ENCODE measurements at regions not wholly inside any gene's neighbourhood (a gene's known extent, or its start where the extent isn't known, plus 50 kb on each side); places are given as distances from the start of the nearest gene placed in this dataset.

- POLR2A ChIA-PET = interaction anchor here (0.6 kb wide), 1 partner anchor 22 kb away, joined by 3 read pairs; no protein-coding TSS in a partner anchor
- WGBS (ENCODE audit: insufficient coverage) = 100% methylated on average over 1 of the region's 1 CpG
- Histone ChIP-seq H3K36me3 (ENCODE audit: control insufficient read depth in 4 of 4, insufficient read depth in 4 of 4, low read length in 3 of 4) (no peaks in the 10 kb centered on the region), H3K27me3 (replicated peaks in 2 of 5; ENCODE audit: control insufficient read depth in 4 of 5, insufficient read depth in 5 of 5, low read length in 4 of 5) (no peaks in the 10 kb centered on the region), H3K27ac (ENCODE audit: insufficient read depth in 1 of 2, low read depth in 1 of 2, low read length in 2 of 2, poor library complexity in 1 of 2, severe bottlenecking in 2 of 2) (no peak overlapping the region), H3K4me3 (ENCODE audit: control insufficient read depth in 1 of 7, extremely low read depth in 1 of 7, insufficient read depth in 4 of 7, low read depth in 2 of 7, low read length in 6 of 7) (no peak overlapping the region), H3K9me3 (ENCODE audit: control extremely low read depth in 1 of 5, control insufficient read depth in 4 of 5, insufficient read depth in 2 of 5, low read depth in 1 of 5, low read length in 4 of 5) (peaks cover 0 to 1% (median 0%) of the 10 kb centered on the region in 5 experiments), H3K4me1 (ENCODE audit: control extremely low read depth in 1 of 4, control insufficient read depth in 4 of 4, insufficient read depth in 4 of 4, low read length in 3 of 4) (no peaks in the 10 kb centered on the region)
- no peak for DNase-seq
- CTCF ChIA-PET = no interaction called here
Observed at GRCh38 chr3:168183774-168184173, 88.0 kb upstream of the GOLIM4 start.

GRCh38 chr3:168168743-168169142, 73.0 kb upstream of the GOLIM4 start:
- CTCF ChIA-PET = interaction anchor here (1.2 to 13.8 kb wide), 3 partner anchors 14 to 120 kb away, joined by 4 to 270 read pairs (median 28); no protein-coding TSS in a partner anchor
- Histone ChIP-seq H3K4me3 (ENCODE audit: control insufficient read depth in 1 of 7, extremely low read depth in 1 of 7, insufficient read depth in 4 of 7, low read depth in 2 of 7, low read length in 6 of 7) (no peak overlapping the region), H3K27ac (ENCODE audit: insufficient read depth in 1 of 2, low read depth in 1 of 2, low read length in 2 of 2, poor library complexity in 1 of 2, severe bottlenecking in 2 of 2) (no peak overlapping the region), H3K4me1 (ENCODE audit: control extremely low read depth in 1 of 4, control insufficient read depth in 4 of 4, insufficient read depth in 4 of 4, low read length in 3 of 4) (peaks cover 3 to 8% (median 5%) of the 10 kb centered on the region in 4 experiments), H3K27me3 (replicated peaks in 2 of 5; ENCODE audit: control insufficient read depth in 4 of 5, insufficient read depth in 5 of 5, low read length in 4 of 5) (no peaks in the 10 kb centered on the region), H3K36me3 (ENCODE audit: control insufficient read depth in 4 of 4, insufficient read depth in 4 of 4, low read length in 3 of 4) (no peaks in the 10 kb centered on the region), H3K9me3 (ENCODE audit: control extremely low read depth in 1 of 5, control insufficient read depth in 4 of 5, insufficient read depth in 2 of 5, low read depth in 1 of 5, low read length in 4 of 5) (no peaks in the 10 kb centered on the region)
- DNase-seq = peak in 2 of 3 donors; percentile 22 to 38
- no CpG with 5 or more reads among the region's 3 CpGs for WGBS (ENCODE audit: insufficient coverage)
- POLR2A ChIA-PET = no interaction called here

GRCh38 chr3:168165390-168166269, 69.9 kb upstream of the GOLIM4 start:
- Histone ChIP-seq H3K27ac (ENCODE audit: insufficient read depth in 1 of 2, low read depth in 1 of 2, low read length in 2 of 2, poor library complexity in 1 of 2, severe bottlenecking in 2 of 2) (peak overlapping the region in 1 of 2 experiments; percentile 55), H3K27me3 (replicated peaks in 2 of 5; ENCODE audit: control insufficient read depth in 4 of 5, insufficient read depth in 5 of 5, low read length in 4 of 5) (no peaks in the 10 kb centered on the region), H3K36me3 (ENCODE audit: control insufficient read depth in 4 of 4, insufficient read depth in 4 of 4, low read length in 3 of 4) (no peaks in the 10 kb centered on the region), H3K4me1 (ENCODE audit: control extremely low read depth in 1 of 4, control insufficient read depth in 4 of 4, insufficient read depth in 4 of 4, low read length in 3 of 4) (peaks cover 3 to 11% (median 5%) of the 10 kb centered on the region in 4 experiments), H3K9me3 (ENCODE audit: control extremely low read depth in 1 of 5, control insufficient read depth in 4 of 5, insufficient read depth in 2 of 5, low read depth in 1 of 5, low read length in 4 of 5) (no peaks in the 10 kb centered on the region), H3K4me3 (ENCODE audit: control insufficient read depth in 1 of 7, extremely low read depth in 1 of 7, insufficient read depth in 4 of 7, low read depth in 2 of 7, low read length in 6 of 7) (peak overlapping the region in 5 of 7 experiments; percentile 37 to 72 (median 44))
- ChIA-PET POLR2A (no interaction called here), CTCF (interaction anchor here (0.7 to 13.8 kb wide), 24 partner anchors 10 to 242 kb away, joined by 3 to 270 read pairs (median 4); partner anchors contain the start of gene GOLIM4)
- 38% methylated on average over 1 of the region's 6 CpGs for WGBS (ENCODE audit: insufficient coverage)
- DNase-seq = peak; percentile 77 to 83 (median 80)

- ChIA-PET POLR2A (no interaction called here), CTCF (interaction anchor here (0.6 to 13.8 kb wide), 4 partner anchors 14 to 114 kb away, joined by 3 to 270 read pairs (median 4); no protein-coding TSS in a partner anchor)
- Histone ChIP-seq H3K4me3 (ENCODE audit: control insufficient read depth in 1 of 7, extremely low read depth in 1 of 7, insufficient read depth in 4 of 7, low read depth in 2 of 7, low read length in 6 of 7) (no peak overlapping the region), H3K4me1 (ENCODE audit: control extremely low read depth in 1 of 4, control insufficient read depth in 4 of 4, insufficient read depth in 4 of 4, low read length in 3 of 4) (peaks cover 5 to 15% (median 11%) of the 10 kb centered on the region in 4 experiments), H3K9me3 (ENCODE audit: control extremely low read depth in 1 of 5, control insufficient read depth in 4 of 5, insufficient read depth in 2 of 5, low read depth in 1 of 5, low read length in 4 of 5) (no peaks in the 10 kb centered on the region), H3K36me3 (ENCODE audit: control insufficient read depth in 4 of 4, insufficient read depth in 4 of 4, low read length in 3 of 4) (no peaks in the 10 kb centered on the region), H3K27ac (ENCODE audit: insufficient read depth in 1 of 2, low read depth in 1 of 2, low read length in 2 of 2, poor library complexity in 1 of 2, severe bottlenecking in 2 of 2) (no peak overlapping the region), H3K27me3 (replicated peaks in 2 of 5; ENCODE audit: control insufficient read depth in 4 of 5, insufficient read depth in 5 of 5, low read length in 4 of 5) (no peaks in the 10 kb centered on the region)
- DNase-seq = no peak
- WGBS (ENCODE audit: insufficient coverage) = no CpG with 5 or more reads among the region's 1 CpG
Observed at GRCh38 chr3:168162172-168162571, 66.4 kb upstream of the GOLIM4 start.

- Histone ChIP-seq H3K27me3 (replicated peaks in 2 of 5; ENCODE audit: control insufficient read depth in 4 of 5, insufficient read depth in 5 of 5, low read length in 4 of 5) (no peaks in the 10 kb centered on the region), H3K4me3 (ENCODE audit: control insufficient read depth in 1 of 7, extremely low read depth in 1 of 7, insufficient read depth in 4 of 7, low read depth in 2 of 7, low read length in 6 of 7) (no peak overlapping the region), H3K4me1 (ENCODE audit: control extremely low read depth in 1 of 4, control insufficient read depth in 4 of 4, insufficient read depth in 4 of 4, low read length in 3 of 4) (peaks cover 10 to 20% (median 15%) of the 10 kb centered on the region in 4 experiments), H3K9me3 (ENCODE audit: control extremely low read depth in 1 of 5, control insufficient read depth in 4 of 5, insufficient read depth in 2 of 5, low read depth in 1 of 5, low read length in 4 of 5) (no peaks in the 10 kb centered on the region), H3K36me3 (ENCODE audit: control insufficient read depth in 4 of 4, insufficient read depth in 4 of 4, low read length in 3 of 4) (no peaks in the 10 kb centered on the region), H3K27ac (ENCODE audit: insufficient read depth in 1 of 2, low read depth in 1 of 2, low read length in 2 of 2, poor library complexity in 1 of 2, severe bottlenecking in 2 of 2) (no peak overlapping the region)
- ChIA-PET POLR2A (no interaction called here), CTCF (interaction anchor here (1.1 to 13.8 kb wide), 3 partner anchors 49 to 113 kb away, joined by 4 to 270 read pairs (median 4); no protein-coding TSS in a partner anchor)
- WGBS (ENCODE audit: insufficient coverage) = 100% methylated on average over 2 of the region's 4 CpGs
- DNase-seq = no peak
Observed at GRCh38 chr3:168161696-168162095, 66.0 kb upstream of the GOLIM4 start.

GRCh38 chr3:168157903-168158302, 62.2 kb upstream of the GOLIM4 start:
- no peak for DNase-seq
- no CpG with 5 or more reads among the region's 2 CpGs for WGBS (ENCODE audit: insufficient coverage)
- CTCF ChIA-PET = interaction anchor here (13.8 kb wide), 1 partner anchor 110 kb away, joined by 270 read pairs; no protein-coding TSS in a partner anchor
- Histone ChIP-seq H3K27me3 (replicated peaks in 2 of 5; ENCODE audit: control insufficient read depth in 4 of 5, insufficient read depth in 5 of 5, low read length in 4 of 5) (no peaks in the 10 kb centered on the region), H3K4me3 (ENCODE audit: control insufficient read depth in 1 of 7, extremely low read depth in 1 of 7, insufficient read depth in 4 of 7, low read depth in 2 of 7, low read length in 6 of 7) (no peak overlapping the region), H3K27ac (ENCODE audit: insufficient read depth in 1 of 2, low read depth in 1 of 2, low read length in 2 of 2, poor library complexity in 1 of 2, severe bottlenecking in 2 of 2) (no peak overlapping the region), H3K36me3 (ENCODE audit: control insufficient read depth in 4 of 4, insufficient read depth in 4 of 4, low read length in 3 of 4) (no peaks in the 10 kb centered on the region), H3K4me1 (ENCODE audit: control extremely low read depth in 1 of 4, control insufficient read depth in 4 of 4, insufficient read depth in 4 of 4, low read length in 3 of 4) (peaks cover 12 to 41% (median 27%) of the 10 kb centered on the region in 4 experiments), H3K9me3 (ENCODE audit: control extremely low read depth in 1 of 5, control insufficient read depth in 4 of 5, insufficient read depth in 2 of 5, low read depth in 1 of 5, low read length in 4 of 5) (peaks cover 0 to 5% (median 2%) of the 10 kb centered on the region in 5 experiments)
- POLR2A ChIA-PET = interaction anchor here (0.6 kb wide), 1 partner anchor 625 kb away, joined by 3 read pairs; no protein-coding TSS in a partner anchor

All from common myeloid progenitor, CD34-positive (primary cell).